ENCODE measurements at regions not wholly inside any gene's neighbourhood (a gene's known extent, or its start where the extent isn't known, plus 50 kb on each side); places are given as distances from the start of the nearest gene placed in this dataset.

DNA sequence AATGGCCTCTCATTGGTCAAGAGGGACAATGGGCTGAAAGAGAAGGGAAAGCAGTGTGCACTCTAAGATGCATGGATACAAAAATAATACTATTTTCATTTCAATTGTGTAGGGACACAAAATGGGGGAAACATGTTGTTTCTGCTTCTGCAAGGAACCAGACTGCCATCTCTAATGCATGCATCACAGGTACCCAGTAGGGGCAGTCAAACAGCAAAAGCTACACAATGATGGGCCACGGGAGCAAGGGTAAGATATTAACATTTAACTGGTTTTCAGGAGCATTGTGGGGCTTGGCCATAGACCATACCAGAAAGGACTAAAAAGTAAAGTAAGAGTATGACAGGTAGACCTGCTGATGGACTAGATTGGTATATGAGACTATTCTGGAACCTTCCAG lies 535.8 kb downstream of the SPATA31D1 start:
- H3K27ac ChIP-seq (ENCODE audit: low read depth, low read length, poor library complexity, severe bottlenecking): no peak overlapping the region
- H3K4me1 ChIP-seq (ENCODE audit: insufficient read depth, low read length, poor library complexity, severe bottlenecking): no peaks in the 10 kb centered on the region
- POLR2A ChIA-PET (ENCODE audit: low non-redundant PET): no interaction called here
- BruUV-seq (replicated peaks): no TSS peak
- no peaks in the 10 kb centered on the region for H3K9me3 ChIP-seq (ENCODE audit: low read depth, low read length, poor library complexity, severe bottlenecking)
- no peak for DNase-seq (ENCODE audit: low spot score)
- no peaks in the 10 kb centered on the region for H3K27me3 ChIP-seq (replicated peaks; ENCODE audit: insufficient read depth, low read depth, low read length, poor library complexity)
- TF ChIP-seq, protein P1, sequence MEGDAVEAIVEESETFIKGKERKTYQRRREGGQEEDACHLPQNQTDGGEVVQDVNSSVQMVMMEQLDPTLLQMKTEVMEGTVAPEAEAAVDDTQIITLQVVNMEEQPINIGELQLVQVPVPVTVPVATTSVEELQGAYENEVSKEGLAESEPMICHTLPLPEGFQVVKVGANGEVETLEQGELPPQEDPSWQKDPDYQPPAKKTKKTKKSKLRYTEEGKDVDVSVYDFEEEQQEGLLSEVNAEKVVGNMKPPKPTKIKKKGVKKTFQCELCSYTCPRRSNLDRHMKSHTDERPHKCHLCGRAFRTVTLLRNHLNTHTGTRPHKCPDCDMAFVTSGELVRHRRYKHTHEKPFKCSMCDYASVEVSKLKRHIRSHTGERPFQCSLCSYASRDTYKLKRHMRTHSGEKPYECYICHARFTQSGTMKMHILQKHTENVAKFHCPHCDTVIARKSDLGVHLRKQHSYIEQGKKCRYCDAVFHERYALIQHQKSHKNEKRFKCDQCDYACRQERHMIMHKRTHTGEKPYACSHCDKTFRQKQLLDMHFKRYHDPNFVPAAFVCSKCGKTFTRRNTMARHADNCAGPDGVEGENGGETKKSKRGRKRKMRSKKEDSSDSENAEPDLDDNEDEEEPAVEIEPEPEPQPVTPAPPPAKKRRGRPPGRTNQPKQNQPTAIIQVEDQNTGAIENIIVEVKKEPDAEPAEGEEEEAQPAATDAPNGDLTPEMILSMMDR (conservative IDR thresholded peaks at IDR 0.05; ENCODE audit: low read depth, low read length): no peak
- no peak for TF ChIP-seq EZH2 (IDR thresholded peaks at IDR 0.05; ENCODE audit: borderline replicate concordance, low read depth, low read length, poor library complexity, severe bottlenecking)
- intact Hi-C loops (cut with micrococcal nuclease; ENCODE audit: unreplicated experiment): no loop called here
- CTCF ChIA-PET: no interaction called here
- no peak overlapping the region for H3K4me3 ChIP-seq (ENCODE audit: low read depth, low read length, poor library complexity, severe bottlenecking)
- H3K36me3 ChIP-seq (ENCODE audit: insufficient read depth, low read length, poor library complexity, severe bottlenecking): no peaks in the 10 kb centered on the region

DNA sequence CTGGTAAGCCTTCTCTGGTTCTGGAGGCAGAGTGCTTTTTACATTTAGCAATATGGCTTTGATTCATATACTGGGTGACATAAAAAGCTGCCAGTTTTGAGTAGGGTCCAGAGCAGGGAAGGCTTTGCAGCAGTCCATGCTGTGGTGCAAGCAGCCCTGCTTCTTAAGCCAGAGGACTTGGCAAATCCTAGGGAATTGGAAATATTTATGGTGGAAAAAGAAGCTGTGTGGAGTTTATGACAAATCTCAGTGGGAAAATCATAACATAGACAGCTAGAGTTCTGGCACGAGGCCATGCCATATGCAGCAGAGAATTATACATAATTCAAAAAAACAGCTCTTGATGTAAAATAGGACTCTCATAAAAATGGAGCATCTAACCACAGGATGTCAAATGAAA lies 536.4 kb downstream of the RASEF start:
- Histone ChIP-seq H3K27me3 (replicated peaks; ENCODE audit: insufficient read depth, low read depth, low read length, poor library complexity) (no peaks in the 10 kb centered on the region), H3K4me1 (ENCODE audit: insufficient read depth, low read length, poor library complexity, severe bottlenecking) (no peaks in the 10 kb centered on the region), H3K36me3 (ENCODE audit: insufficient read depth, low read length, poor library complexity, severe bottlenecking) (no peaks in the 10 kb centered on the region), H3K4me3 (ENCODE audit: low read depth, low read length, poor library complexity, severe bottlenecking) (no peak overlapping the region), H3K27ac (ENCODE audit: low read depth, low read length, poor library complexity, severe bottlenecking) (no peak overlapping the region), H3K9me3 (ENCODE audit: low read depth, low read length, poor library complexity, severe bottlenecking) (no peaks in the 10 kb centered on the region)
- BruUV-seq (replicated peaks): no TSS peak
- ChIA-PET CTCF (no interaction called here), POLR2A (ENCODE audit: low non-redundant PET) (no interaction called here)
- TF ChIP-seq EZH2 (IDR thresholded peaks at IDR 0.05; ENCODE audit: borderline replicate concordance, low read depth, low read length, poor library complexity, severe bottlenecking): no peak
- TF ChIP-seq, protein P1 (conservative IDR thresholded peaks at IDR 0.05; ENCODE audit: low read depth, low read length): no peak
- no peak for DNase-seq (ENCODE audit: low spot score)
- intact Hi-C loops (cut with micrococcal nuclease; ENCODE audit: unreplicated experiment): no loop called here

- H3K9me3 ChIP-seq (ENCODE audit: low read depth, low read length, poor library complexity, severe bottlenecking): no peaks in the 10 kb centered on the region
- POLR2A ChIA-PET (ENCODE audit: low non-redundant PET): no interaction called here
- no peaks in the 10 kb centered on the region for H3K27me3 ChIP-seq (replicated peaks; ENCODE audit: insufficient read depth, low read depth, low read length, poor library complexity)
- H3K36me3 ChIP-seq (ENCODE audit: insufficient read depth, low read length, poor library complexity, severe bottlenecking): no peaks in the 10 kb centered on the region
- no peaks in the 10 kb centered on the region for H3K4me1 ChIP-seq (ENCODE audit: insufficient read depth, low read length, poor library complexity, severe bottlenecking)
- intact Hi-C loops (cut with micrococcal nuclease; ENCODE audit: unreplicated experiment): loop anchor here (2.0 to 10.0 kb wide), 2 partner anchors 273 to 429 kb away; no protein-coding TSS in a partner anchor
- no peak overlapping the region for H3K4me3 ChIP-seq (ENCODE audit: low read depth, low read length, poor library complexity, severe bottlenecking)
- no peak overlapping the region for H3K27ac ChIP-seq (ENCODE audit: low read depth, low read length, poor library complexity, severe bottlenecking)
- CTCF ChIA-PET: no interaction called here
- DNase-seq (ENCODE audit: low spot score): no peak
- BruUV-seq (replicated peaks): no TSS peak
- TF ChIP-seq, protein P1 (conservative IDR thresholded peaks at IDR 0.05; ENCODE audit: low read depth, low read length): no peak
- no peak for TF ChIP-seq EZH2 (IDR thresholded peaks at IDR 0.05; ENCODE audit: borderline replicate concordance, low read depth, low read length, poor library complexity, severe bottlenecking)
These were observed 531.1 kb downstream of the RASEF start for GRCh38 chr9:82531795-82532194.

Measured in A673 (cell line).